Neural cell (in vitro differentiated cells): ENCODE measurements at regions not wholly inside any gene's neighbourhood (a gene's known extent, or its start where the extent isn't known, plus 50 kb on each side); places are given as distances from the start of the nearest gene placed in this dataset.

Experiments used
- EP300 ChIP-seq: fragments of 450-650 bp; conservative IDR thresholded peaks from 2 replicates; pipeline ENCODE4 v1.6.1; 2014; ENCODE audit warnings: antibody characterized with exemption, mild to moderate bottlenecking, moderate library complexity; ENCODE audit not compliant: poor library complexity, severe bottlenecking
- EZH2 ChIP-seq: fragments of 200-600, 300-800 bp; shearing (Covaris generic), sonication (generic); IDR thresholded peaks from 2 replicates; pipeline ENCODE4 v1.6.1; 2014; ENCODE audit warnings: antibody characterized with exemption, low read length, borderline replicate concordance, mild to moderate bottlenecking; ENCODE audit not compliant: insufficient read depth, poor library complexity, severe bottlenecking
- MXI1 ChIP-seq: fragments of 450-650 bp; conservative IDR thresholded peaks from 2 replicates; pipeline ENCODE4 v1.6.1; 2014; ENCODE audit warnings: antibody characterized with exemption, mild to moderate bottlenecking; ENCODE audit not compliant: poor library complexity, severe bottlenecking
- POLR2AphosphoS5 ChIP-seq: IDR thresholded peaks from 2 replicates; pipeline ENCODE4 v1.6.1; 2012
- TAF1 ChIP-seq: IDR thresholded peaks from 2 replicates; pipeline ENCODE4 v1.6.1; 2012; ENCODE audit warnings: low read depth
- TF ChIP-seq, protein P1 (sequence below): fragments of 450-650 bp; IDR thresholded peaks from 2 replicates; pipeline ENCODE4 v1.5.1; 2014; ENCODE audit warnings: antibody characterized with exemption, mild to moderate bottlenecking, moderate library complexity; ENCODE audit not compliant: poor library complexity, severe bottlenecking
- TF ChIP-seq, protein P2 (sequence below): IDR thresholded peaks from 2 replicates; pipeline ENCODE4 v1.6.1; 2012; ENCODE audit warnings: borderline replicate concordance

DNA sequence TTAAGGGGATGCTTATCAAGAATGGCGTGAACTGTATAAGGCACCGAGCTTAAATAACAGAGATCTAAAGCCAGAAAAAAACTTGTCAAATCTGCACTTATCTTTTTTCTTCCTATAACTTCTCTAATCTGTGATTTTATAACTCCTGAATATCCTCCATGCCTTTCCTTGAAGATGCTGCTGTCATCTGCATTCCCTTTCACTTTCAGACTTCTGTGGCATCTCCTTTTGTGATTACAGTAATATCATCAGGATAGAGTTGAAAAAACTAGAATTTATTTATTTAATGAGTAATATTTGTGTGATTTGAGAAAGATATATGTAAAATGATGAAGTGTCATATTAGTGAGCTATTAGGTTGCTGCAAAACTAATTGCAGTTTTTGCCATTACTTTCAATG, 357.8 kb upstream of the PTBP2 start:
- TF ChIP-seq, protein P1, sequence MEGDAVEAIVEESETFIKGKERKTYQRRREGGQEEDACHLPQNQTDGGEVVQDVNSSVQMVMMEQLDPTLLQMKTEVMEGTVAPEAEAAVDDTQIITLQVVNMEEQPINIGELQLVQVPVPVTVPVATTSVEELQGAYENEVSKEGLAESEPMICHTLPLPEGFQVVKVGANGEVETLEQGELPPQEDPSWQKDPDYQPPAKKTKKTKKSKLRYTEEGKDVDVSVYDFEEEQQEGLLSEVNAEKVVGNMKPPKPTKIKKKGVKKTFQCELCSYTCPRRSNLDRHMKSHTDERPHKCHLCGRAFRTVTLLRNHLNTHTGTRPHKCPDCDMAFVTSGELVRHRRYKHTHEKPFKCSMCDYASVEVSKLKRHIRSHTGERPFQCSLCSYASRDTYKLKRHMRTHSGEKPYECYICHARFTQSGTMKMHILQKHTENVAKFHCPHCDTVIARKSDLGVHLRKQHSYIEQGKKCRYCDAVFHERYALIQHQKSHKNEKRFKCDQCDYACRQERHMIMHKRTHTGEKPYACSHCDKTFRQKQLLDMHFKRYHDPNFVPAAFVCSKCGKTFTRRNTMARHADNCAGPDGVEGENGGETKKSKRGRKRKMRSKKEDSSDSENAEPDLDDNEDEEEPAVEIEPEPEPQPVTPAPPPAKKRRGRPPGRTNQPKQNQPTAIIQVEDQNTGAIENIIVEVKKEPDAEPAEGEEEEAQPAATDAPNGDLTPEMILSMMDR = no peak
- TF ChIP-seq EP300 = no peak
- no peak for TF ChIP-seq EZH2
- TF ChIP-seq POLR2AphosphoS5 = no peak
- TF ChIP-seq, protein P2, sequence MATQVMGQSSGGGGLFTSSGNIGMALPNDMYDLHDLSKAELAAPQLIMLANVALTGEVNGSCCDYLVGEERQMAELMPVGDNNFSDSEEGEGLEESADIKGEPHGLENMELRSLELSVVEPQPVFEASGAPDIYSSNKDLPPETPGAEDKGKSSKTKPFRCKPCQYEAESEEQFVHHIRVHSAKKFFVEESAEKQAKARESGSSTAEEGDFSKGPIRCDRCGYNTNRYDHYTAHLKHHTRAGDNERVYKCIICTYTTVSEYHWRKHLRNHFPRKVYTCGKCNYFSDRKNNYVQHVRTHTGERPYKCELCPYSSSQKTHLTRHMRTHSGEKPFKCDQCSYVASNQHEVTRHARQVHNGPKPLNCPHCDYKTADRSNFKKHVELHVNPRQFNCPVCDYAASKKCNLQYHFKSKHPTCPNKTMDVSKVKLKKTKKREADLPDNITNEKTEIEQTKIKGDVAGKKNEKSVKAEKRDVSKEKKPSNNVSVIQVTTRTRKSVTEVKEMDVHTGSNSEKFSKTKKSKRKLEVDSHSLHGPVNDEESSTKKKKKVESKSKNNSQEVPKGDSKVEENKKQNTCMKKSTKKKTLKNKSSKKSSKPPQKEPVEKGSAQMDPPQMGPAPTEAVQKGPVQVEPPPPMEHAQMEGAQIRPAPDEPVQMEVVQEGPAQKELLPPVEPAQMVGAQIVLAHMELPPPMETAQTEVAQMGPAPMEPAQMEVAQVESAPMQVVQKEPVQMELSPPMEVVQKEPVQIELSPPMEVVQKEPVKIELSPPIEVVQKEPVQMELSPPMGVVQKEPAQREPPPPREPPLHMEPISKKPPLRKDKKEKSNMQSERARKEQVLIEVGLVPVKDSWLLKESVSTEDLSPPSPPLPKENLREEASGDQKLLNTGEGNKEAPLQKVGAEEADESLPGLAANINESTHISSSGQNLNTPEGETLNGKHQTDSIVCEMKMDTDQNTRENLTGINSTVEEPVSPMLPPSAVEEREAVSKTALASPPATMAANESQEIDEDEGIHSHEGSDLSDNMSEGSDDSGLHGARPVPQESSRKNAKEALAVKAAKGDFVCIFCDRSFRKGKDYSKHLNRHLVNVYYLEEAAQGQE = no peak
- TF ChIP-seq MXI1 = no peak
- no peak for TF ChIP-seq TAF1
